ENCODE measurements at regions not wholly inside any gene's neighbourhood (a gene's known extent, or its start where the extent isn't known, plus 50 kb on each side); places are given as distances from the start of the nearest gene placed in this dataset.

DNA sequence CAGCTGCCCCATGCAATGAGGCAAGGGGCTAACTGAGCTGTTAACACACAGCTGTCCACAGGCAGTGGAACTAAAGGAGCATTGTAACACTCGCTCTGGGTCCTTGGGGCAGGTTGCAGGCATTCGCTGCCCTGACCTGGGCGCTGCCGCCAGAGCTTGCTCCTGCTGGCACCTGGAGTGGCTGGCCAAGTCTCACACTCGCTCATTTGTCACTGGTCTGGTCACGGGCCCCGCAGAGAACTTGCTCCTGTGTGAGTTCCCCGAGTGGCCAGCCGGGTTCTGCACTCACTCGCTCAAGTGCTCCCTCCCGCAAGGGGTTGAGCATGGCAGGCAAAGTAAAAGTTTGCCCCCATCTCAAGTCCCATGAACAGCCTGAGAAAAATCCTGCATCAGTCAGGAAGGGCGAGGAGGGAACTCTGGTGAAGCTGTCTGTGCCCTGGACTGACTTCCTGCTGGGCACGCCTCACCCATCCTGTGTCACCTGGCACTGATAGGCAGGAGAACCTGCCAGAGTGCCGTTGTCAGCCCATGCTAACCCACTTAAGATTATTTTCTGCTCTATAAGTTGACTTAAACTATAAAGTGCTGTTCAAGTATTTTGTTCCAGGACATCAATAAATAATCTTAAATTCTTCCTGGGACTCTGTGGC, 934.8 kb upstream of the GYPC start:
- no peak overlapping the region for H3K4me3 ChIP-seq (ENCODE audit: low read depth, low read length)

DNA sequence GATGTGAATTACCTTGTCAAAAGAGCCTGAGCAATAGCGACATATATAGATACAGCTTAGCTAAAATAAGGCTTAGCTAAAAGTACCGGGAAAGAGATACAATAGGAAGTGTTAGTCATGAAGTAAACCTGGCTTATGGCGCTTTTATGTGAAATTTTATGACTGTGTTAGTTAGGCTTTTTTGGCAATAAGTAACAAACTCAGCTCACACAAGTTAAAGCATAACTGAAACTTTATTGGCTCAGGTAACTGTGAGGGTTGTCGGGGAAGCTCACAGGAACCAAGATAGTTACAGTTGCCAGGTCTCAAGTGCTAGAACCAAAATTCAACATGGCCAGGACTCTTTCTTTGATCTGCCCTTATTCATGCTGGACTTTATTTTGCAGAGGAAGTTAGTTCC, 925.0 kb upstream of the GYPC start:
- H3K4me3 ChIP-seq (ENCODE audit: low read depth, low read length), result no peak overlapping the region
- TF ChIP-seq, protein P1, sequence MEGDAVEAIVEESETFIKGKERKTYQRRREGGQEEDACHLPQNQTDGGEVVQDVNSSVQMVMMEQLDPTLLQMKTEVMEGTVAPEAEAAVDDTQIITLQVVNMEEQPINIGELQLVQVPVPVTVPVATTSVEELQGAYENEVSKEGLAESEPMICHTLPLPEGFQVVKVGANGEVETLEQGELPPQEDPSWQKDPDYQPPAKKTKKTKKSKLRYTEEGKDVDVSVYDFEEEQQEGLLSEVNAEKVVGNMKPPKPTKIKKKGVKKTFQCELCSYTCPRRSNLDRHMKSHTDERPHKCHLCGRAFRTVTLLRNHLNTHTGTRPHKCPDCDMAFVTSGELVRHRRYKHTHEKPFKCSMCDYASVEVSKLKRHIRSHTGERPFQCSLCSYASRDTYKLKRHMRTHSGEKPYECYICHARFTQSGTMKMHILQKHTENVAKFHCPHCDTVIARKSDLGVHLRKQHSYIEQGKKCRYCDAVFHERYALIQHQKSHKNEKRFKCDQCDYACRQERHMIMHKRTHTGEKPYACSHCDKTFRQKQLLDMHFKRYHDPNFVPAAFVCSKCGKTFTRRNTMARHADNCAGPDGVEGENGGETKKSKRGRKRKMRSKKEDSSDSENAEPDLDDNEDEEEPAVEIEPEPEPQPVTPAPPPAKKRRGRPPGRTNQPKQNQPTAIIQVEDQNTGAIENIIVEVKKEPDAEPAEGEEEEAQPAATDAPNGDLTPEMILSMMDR (IDR thresholded peaks at IDR 0.05; ENCODE audit: borderline replicate concordance, insufficient read depth, low read depth, low read length), result no peak

More for the DNA sequence above, 934.8 kb upstream of the GYPC start:
- TF ChIP-seq, protein P1 (IDR thresholded peaks at IDR 0.05; ENCODE audit: borderline replicate concordance, insufficient read depth, low read depth, low read length), result no peak

DNA sequence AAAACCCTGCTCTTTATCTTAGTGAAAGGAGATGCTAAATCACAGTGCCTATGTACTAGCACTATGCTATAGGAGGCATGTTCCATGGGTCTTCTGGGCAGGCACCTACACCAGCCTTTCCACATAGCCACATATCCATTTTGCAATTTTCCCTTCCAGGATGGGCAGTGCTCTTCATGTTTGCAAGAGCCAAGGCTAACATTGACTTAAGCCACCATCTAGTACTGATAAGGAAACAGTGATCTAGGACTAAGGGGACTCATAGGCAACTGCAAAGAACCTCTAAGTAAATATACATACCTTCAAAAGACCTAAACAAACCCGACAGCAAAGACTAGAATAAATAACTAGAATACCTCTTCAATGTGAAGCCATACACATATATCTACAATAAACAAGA, 919.7 kb upstream of the GYPC start:
- no peak overlapping the region for H3K4me3 ChIP-seq (ENCODE audit: low read depth, low read length)
- TF ChIP-seq, protein P1 (IDR thresholded peaks at IDR 0.05; ENCODE audit: borderline replicate concordance, insufficient read depth, low read depth, low read length), result no peak

DNA sequence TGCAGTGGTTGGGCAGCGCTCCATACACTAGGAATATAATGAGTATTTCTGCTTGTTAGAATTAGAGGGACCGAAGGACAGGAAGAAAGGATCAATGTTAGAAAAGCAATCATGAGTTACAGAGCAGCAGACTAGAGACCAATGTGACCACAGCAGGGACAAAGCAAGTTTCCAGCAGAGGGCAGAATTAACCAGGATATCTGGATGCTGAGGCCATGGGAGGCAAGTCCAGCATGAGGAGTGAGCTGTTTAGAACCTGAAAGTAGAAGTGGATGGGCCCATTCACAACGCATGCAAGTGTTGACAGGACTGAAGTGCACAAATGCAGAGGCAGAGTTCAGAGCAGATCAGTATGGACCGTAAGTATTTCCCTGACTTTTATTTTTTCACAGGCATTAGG, 910.4 kb upstream of the GYPC start:
- no peak overlapping the region for H3K4me3 ChIP-seq (ENCODE audit: low read depth, low read length)
- TF ChIP-seq, protein P1 (IDR thresholded peaks at IDR 0.05; ENCODE audit: borderline replicate concordance, insufficient read depth, low read depth, low read length), result no peak

DNA sequence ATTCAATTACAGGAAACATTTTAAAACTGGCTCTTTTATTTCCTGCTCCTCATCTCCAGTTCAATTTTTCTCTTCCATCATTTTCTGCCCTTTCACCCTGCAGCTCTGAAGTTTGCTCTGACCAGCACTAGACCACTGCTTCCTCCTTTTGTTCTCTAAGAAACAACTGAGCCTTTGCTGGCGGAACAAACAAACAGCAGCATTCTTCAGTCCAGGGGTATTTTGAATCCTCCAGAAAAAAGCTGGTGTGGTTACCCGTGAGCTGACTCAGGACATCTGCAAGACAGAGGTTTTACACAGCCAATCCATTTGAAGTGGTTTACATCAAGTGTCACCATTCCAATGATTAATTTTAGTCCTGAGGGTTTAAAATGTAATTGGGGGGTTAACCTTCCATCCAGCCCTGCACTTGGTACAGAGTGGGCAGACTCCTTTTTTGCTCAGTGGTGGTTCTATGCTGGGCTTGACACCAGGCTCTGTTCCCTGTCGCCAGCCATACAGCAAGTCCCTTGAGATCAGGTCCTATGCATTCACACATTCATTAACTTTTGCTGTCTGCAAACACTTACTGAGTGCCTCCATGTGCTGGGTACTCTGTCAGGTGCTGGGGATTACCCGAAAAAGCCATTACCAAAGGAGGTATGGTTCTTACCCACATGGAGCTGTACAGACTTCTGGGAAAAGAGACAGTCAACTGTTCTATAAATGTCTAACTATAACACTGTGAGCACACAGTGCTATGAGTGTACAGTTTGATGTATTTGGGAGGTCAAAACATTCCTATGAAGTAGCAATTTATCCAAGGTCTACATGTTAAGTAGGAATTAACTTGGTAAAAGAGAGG, 909.4 kb upstream of the GYPC start:
- TF ChIP-seq, protein P1 (IDR thresholded peaks at IDR 0.05; ENCODE audit: borderline replicate concordance, insufficient read depth, low read depth, low read length), result no peak
- H3K4me3 ChIP-seq (ENCODE audit: low read depth, low read length), result no peak overlapping the region

DNA sequence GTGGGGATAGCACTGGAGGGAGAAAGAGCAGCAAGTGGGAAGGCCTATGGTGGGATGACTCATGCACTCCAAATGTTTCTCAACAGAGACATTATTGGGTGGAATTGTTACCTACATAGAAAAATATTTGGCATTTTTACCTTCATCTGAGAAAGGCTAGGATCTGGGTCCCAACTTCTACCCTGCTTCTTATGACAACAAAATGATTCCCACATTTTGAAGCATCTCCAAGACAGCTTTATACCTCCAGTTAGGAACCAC, 908.9 kb upstream of the GYPC start:
- H3K4me3 ChIP-seq (ENCODE audit: low read depth, low read length), result no peak overlapping the region
- TF ChIP-seq, protein P1 (IDR thresholded peaks at IDR 0.05; ENCODE audit: borderline replicate concordance, insufficient read depth, low read depth, low read length), result no peak

DNA sequence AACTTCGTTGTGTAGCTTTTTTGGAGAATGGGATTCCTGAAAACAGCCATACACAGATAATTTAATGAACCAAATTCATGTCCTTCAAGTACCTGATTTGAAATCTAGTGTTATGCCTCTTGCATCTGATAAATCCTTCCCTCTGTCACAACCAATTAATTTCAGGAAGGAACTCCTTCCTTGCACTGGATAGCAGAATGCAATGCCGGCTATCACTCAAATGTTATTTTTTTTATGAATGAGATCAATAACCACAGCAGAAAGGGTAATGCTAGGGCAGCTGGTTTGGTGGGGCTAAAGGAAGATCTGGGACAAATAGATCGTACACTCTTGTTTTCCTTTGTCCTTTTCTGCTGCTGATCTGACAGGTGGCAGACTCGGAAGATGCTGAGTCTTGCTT, 899.5 kb upstream of the GYPC start:
- no peak overlapping the region for H3K4me3 ChIP-seq (ENCODE audit: low read depth, low read length)
- TF ChIP-seq, protein P1 (IDR thresholded peaks at IDR 0.05; ENCODE audit: borderline replicate concordance, insufficient read depth, low read depth, low read length), result no peak
